HepG2 (cell line): ENCODE measurements at regions not wholly inside any gene's neighbourhood (a gene's known extent, or its start where the extent isn't known, plus 50 kb on each side); places are given as distances from the start of the nearest gene placed in this dataset.

Experiments
- FOXP4 ChIP-seq: sonication (generic); formaldehyde crosslinking; IDR thresholded peaks from 2 replicates; pipeline ENCODE4 v1.4.0; 2020; ENCODE audit warnings: missing genetic modification reagents
- HDAC1 ChIP-seq: sonication (generic); formaldehyde crosslinking; IDR thresholded peaks from 2 replicates; pipeline ENCODE4 v1.5.1; 2020; ENCODE audit warnings: mild to moderate bottlenecking, missing genetic modification reagents
- KIAA2018 ChIP-seq: sonication (generic); formaldehyde crosslinking; IDR thresholded peaks from 2 replicates; pipeline ENCODE4 v1.5.0; 2020; ENCODE audit warnings: mild to moderate bottlenecking, missing genetic modification reagents, borderline replicate concordance
- POGZ ChIP-seq: sonication (generic); formaldehyde crosslinking; IDR thresholded peaks from 2 replicates; pipeline ENCODE4 v1.4.0; 2020; ENCODE audit warnings: mild to moderate bottlenecking, missing genetic modification reagents
- RARA ChIP-seq: IDR thresholded peaks from 2 replicates; pipeline ENCODE4 v1.6.1; 2016; ENCODE audit warnings: missing genetic modification reagents, missing compliant biosample characterization
- RXRB ChIP-seq: IDR thresholded peaks from 2 replicates; pipeline ENCODE4 v1.6.1; 2016; ENCODE audit warnings: borderline replicate concordance, missing genetic modification reagents, missing compliant biosample characterization
- SP140L ChIP-seq: sonication (generic); formaldehyde crosslinking; IDR thresholded peaks from 2 replicates; pipeline ENCODE4 v1.4.0; 2020; ENCODE audit warnings: missing genetic modification reagents, borderline replicate concordance
- ZBTB34 ChIP-seq: sonication (generic); formaldehyde crosslinking; IDR thresholded peaks from 2 replicates; pipeline ENCODE4 v1.8.0; 2022; ENCODE audit warnings: mild to moderate bottlenecking, missing genetic modification reagents
- ZBTB39 ChIP-seq: sonication (generic); formaldehyde crosslinking; IDR thresholded peaks from 2 replicates; pipeline ENCODE4 v1.5.0; 2020; ENCODE audit warnings: missing genetic modification reagents
- ZNF589 ChIP-seq: sonication (generic); formaldehyde crosslinking; conservative IDR thresholded peaks from 2 replicates; pipeline ENCODE4 v1.8.0; 2022; ENCODE audit warnings: mild to moderate bottlenecking, moderate library complexity, missing genetic modification reagents
- ZNF713 ChIP-seq: sonication (generic); formaldehyde crosslinking; IDR thresholded peaks from 2 replicates; pipeline ENCODE4 v1.4.0; 2020; ENCODE audit warnings: mild to moderate bottlenecking, missing genetic modification reagents
- ZNF773 ChIP-seq: sonication (generic); formaldehyde crosslinking; IDR thresholded peaks from 2 replicates; pipeline ENCODE4 v1.4.0; 2020; ENCODE audit warnings: missing genetic modification reagents, borderline replicate concordance

- TF ChIP-seq KIAA2018 (no peak), ZBTB39 (CRISPR knock-in tag) (no peak), ZNF713 (no peak), RXRB (CRISPR knock-in tag) (no peak), ZNF589 (CRISPR knock-in tag) (no peak), SP140L (CRISPR knock-in tag) (no peak), HDAC1 (CRISPR knock-in tag) (no peak), FOXP4 (CRISPR knock-in tag) (no peak), ZBTB34 (CRISPR knock-in tag) (no peak), POGZ (CRISPR knock-in tag) (no peak), RARA (CRISPR knock-in tag) (no peak), ZNF773 (CRISPR knock-in tag) (no peak)
Observed at GRCh38 chr10:105844676-105845570, 1203.8 kb downstream of the SORCS3 start (continued).
